Mesodermal cell (in vitro differentiated cells): ENCODE measurements at regions not wholly inside any gene's neighbourhood (a gene's known extent, or its start where the extent isn't known, plus 50 kb on each side); places are given as distances from the start of the nearest gene placed in this dataset.
"Not testable (repeated sequence)": the region's sequence is repeated elsewhere in the genome, so short reads cannot be mapped to it uniquely, and the experiment has no call there.

Source experiments
- H3K27ac ChIP-seq: 2 replicates; pipeline ENCODE4 v1.7.0; 2013; ENCODE audit warnings: mild to moderate bottlenecking, low read depth, low read length, moderate library complexity; ENCODE audit not compliant: severe bottlenecking
- H3K36me3 ChIP-seq: 2 replicates; pipeline ENCODE4 v1.7.1; 2013; ENCODE audit warnings: mild to moderate bottlenecking, low read length, moderate library complexity; ENCODE audit not compliant: control insufficient read depth, insufficient read depth
- H3K4me1 ChIP-seq: one replicate; pipeline ENCODE4 v1.7.1; 2013; ENCODE audit warnings: mild to moderate bottlenecking, low read length; ENCODE audit not compliant: insufficient read depth, control insufficient read depth, poor library complexity, severe bottlenecking
- H3K4me3 ChIP-seq: 2 replicates; pipeline ENCODE4 v1.7.0; 2013; ENCODE audit warnings: low read length, control low read depth, mild to moderate bottlenecking; ENCODE audit not compliant: insufficient read depth, poor library complexity, severe bottlenecking; ENCODE audit errors: extremely low read depth
- H3K9me3 ChIP-seq: 2 replicates; pipeline ENCODE4 v1.7.1; 2013; ENCODE audit warnings: mild to moderate bottlenecking, low read length, moderate library complexity; ENCODE audit not compliant: control insufficient read depth
- WGBS, 2 experiments: methylation state at CpG; one replicate each; pipeline ENCODE4 v1.1.5; 2013; ENCODE audit warnings: missing lambda C conversion rate in 2 of 2; ENCODE audit not compliant: insufficient coverage in 2 of 2; 5-methylcytosine and 5-hydroxymethylcytosine counted together

DNA sequence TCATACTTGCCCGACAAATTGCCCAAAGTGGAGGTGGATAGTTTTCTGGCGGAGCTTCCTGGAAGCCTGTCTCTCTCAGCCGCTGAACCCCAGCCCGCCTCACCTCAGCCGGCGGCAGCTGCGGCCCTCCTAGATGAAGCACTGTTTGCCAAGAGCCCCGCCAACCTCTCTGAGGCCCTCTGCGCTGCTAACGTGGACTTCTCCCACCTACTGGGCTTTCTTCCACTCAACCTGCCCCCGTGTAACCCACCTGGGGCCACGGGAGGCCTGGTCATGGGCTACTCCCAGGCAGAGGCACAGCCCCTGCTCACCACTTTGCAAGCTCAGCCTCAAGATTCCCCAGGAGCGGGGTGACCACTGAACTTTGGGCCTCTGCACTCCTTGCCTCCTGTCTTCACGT lies 254.1 kb downstream of the NKX6-1 start:
- H3K36me3 ChIP-seq, H3K4me1 ChIP-seq, H3K9me3 ChIP-seq, H3K4me3 ChIP-seq, H3K27ac ChIP-seq: not testable (repeated sequence)
- 89 to 93% methylated on average over 6 to 12 of the region's 14 CpGs for WGBS, 2 experiments

DNA sequence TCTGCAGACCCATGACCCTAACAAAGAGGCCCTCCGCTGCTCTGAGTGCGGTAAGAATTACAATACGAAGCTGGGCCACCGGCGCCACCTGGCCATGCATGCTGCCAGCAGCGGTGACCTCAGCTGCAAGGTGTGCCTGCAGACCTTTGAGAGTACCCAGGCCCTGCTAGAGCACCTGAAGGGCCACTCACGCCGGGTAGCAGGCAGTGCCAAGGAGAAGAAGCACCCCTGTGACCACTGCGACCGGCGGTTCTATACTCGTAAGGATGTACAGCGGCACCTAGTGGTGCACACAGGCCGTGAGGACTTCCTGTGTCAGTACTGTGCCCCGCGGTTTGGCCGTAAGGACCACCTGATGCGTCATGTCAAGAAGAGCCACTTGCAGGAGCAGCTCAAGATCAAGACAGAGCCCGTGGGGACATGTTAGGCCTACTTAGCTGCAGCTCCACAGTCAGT lies 254.7 kb downstream of the NKX6-1 start:
- not testable (repeated sequence) for H3K9me3 ChIP-seq, H3K27ac ChIP-seq, H3K36me3 ChIP-seq, H3K4me3 ChIP-seq, H3K4me1 ChIP-seq
- 96% methylated on average over 16 to 19 of the region's 19 CpGs for WGBS, 2 experiments

DNA sequence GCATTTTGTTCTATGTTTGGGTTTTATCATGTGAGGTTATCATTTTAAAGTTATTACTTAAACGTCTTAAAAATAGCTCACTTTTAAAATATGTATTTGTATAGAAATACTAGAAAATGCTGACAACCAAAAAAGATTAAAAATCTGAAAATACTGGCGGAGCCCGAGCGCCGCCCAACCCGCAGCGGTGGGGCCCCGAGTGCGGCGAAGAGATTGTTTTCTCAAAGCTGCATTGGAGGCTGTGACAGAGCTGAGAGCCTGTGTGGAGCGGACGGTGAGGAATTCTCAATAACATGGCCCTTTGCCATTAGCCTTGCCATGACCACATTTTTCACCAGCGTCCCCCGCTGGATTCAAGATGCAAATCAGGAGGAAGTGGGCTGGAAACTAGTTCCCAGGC lies 255.4 kb downstream of the NKX6-1 start:
- Histone ChIP-seq H3K27ac (no peak overlapping the region), H3K4me3 (no peak overlapping the region), H3K9me3 (no peaks in the 10 kb centered on the region), H3K4me1 (no peaks in the 10 kb centered on the region), H3K36me3 (no peaks in the 10 kb centered on the region)
- 98 to 100% methylated on average over 10 to 11 of the region's 14 CpGs for WGBS, 2 experiments

DNA sequence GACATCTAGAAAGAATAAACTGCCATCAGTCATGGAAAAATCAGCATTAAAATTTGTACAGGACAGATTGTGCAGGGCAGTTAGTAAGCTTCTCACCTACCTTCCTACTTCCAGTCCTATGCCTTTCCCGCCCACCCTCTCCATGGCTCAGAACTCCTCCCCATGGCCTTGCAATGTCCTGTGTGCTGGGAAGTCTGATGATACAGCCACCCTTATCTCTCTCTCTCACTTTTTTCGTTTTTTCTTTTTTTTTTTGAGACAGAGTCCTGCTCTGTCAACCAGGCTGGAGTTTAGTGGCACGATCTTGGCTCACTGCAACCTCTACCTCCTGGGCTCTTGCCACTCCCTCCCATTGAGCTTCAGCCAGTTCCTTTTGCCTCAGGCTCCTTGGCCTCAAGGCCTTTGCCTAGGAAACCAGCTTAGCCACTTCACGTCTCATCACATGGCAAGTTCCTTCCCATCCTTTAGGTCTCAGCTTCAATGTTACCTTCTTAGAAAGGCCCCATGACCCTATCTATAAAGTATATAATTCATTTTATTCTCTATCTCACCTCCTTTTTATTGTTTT lies 259.7 kb downstream of the NKX6-1 start:
- Histone ChIP-seq H3K4me1 (no peaks in the 10 kb centered on the region), H3K9me3 (no peaks in the 10 kb centered on the region), H3K27ac (no peak overlapping the region), H3K36me3 (no peaks in the 10 kb centered on the region), H3K4me3 (no peak overlapping the region)
- 78 to 87% methylated on average over 4 of the region's 4 CpGs for WGBS, 2 experiments

GRCh38 chr4:84238247-84239090 lies 260.6 kb downstream of the NKX6-1 start:
- 75 to 84% methylated on average over 4 to 5 of the region's 7 CpGs for WGBS, 2 experiments
- H3K36me3 ChIP-seq, result no peaks in the 10 kb centered on the region
- no peaks in the 10 kb centered on the region for H3K4me1 ChIP-seq
- H3K9me3 ChIP-seq, result no peaks in the 10 kb centered on the region
- H3K4me3 ChIP-seq, result no peak overlapping the region
- no peak overlapping the region for H3K27ac ChIP-seq

DNA sequence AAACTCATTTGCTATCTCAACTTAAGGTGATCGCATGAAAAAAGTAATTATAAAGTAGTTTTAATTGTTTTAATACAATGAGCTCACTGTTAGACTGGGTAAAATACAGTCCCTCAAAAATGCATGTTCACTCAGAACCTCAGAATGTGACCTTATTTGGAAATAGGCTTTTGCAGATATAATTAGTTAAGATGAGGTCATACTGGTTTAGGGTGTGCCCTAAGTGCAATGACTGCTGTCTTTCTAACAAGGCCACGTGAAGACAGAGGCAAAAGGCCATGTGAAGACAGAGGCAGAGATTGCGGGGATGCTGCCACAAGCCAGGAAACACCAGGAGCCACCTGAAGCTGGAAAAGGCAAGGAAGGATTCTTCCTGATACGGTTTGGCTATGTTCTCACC lies 262.1 kb downstream of the NKX6-1 start:
- no peak overlapping the region for H3K27ac ChIP-seq

GRCh38 chr4:84235126-84235944 lies 263.8 kb downstream of the NKX6-1 start:
- H3K9me3 ChIP-seq, result no peaks in the 10 kb centered on the region
- no peaks in the 10 kb centered on the region for H3K36me3 ChIP-seq
- 93 to 100% methylated on average over 2 to 3 of the region's 6 CpGs for WGBS, 2 experiments
- no peaks in the 10 kb centered on the region for H3K4me1 ChIP-seq
- H3K27ac ChIP-seq, result no peak overlapping the region
- no peak overlapping the region for H3K4me3 ChIP-seq

More for the DNA sequence above, 262.1 kb downstream of the NKX6-1 start:
- Histone ChIP-seq H3K4me1 (no peaks in the 10 kb centered on the region), H3K4me3 (no peak overlapping the region), H3K9me3 (no peaks in the 10 kb centered on the region), H3K36me3 (no peaks in the 10 kb centered on the region)
- 84 to 88% methylated on average over 2 of the region's 4 CpGs for WGBS, 2 experiments

- Histone ChIP-seq H3K27ac (no peak overlapping the region), H3K4me3 (no peak overlapping the region), H3K9me3 (no peaks in the 10 kb centered on the region), H3K4me1 (no peaks in the 10 kb centered on the region), H3K36me3 (no peaks in the 10 kb centered on the region)
- WGBS, 2 experiments, result 86 to 93% methylated on average over 3 of the region's 7 CpGs
These were observed 266.6 kb downstream of the NKX6-1 start for GRCh38 chr4:84232309-84233095.

GRCh38 chr4:84231539-84232055 lies 267.5 kb downstream of the NKX6-1 start:
- WGBS, 2 experiments, result 100% methylated on average over 1 of the region's 2 CpGs
- Histone ChIP-seq H3K27ac (no peak overlapping the region), H3K4me3 (no peak overlapping the region), H3K36me3 (no peaks in the 10 kb centered on the region), H3K4me1 (no peaks in the 10 kb centered on the region), H3K9me3 (no peaks in the 10 kb centered on the region)

DNA sequence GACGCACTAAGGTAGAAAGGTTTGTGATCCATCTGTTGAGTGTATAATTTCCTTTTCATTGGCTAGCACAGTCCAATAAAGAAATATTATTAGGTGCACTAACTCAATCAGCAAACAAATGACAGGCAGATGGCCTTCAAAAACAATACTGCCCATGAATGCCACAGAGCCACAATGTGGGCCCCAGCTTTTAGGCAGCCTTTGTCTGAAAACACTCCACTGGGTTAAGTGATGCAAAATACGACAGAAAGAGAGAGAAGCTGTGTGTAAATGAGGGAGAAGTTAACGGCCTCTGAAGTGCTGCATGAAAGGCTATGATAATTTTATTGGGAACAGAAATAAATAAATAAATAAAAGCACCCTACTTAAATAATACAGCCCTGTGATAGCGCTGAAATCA lies 274.6 kb downstream of the NKX6-1 start:
- H3K9me3 ChIP-seq, result no peaks in the 10 kb centered on the region
- H3K4me1 ChIP-seq, result no peaks in the 10 kb centered on the region
- WGBS, 2 experiments, result no CpG with 5 or more reads among the region's 4 CpGs
- no peak overlapping the region for H3K4me3 ChIP-seq
- no peak overlapping the region for H3K27ac ChIP-seq
- H3K36me3 ChIP-seq, result no peaks in the 10 kb centered on the region
